GM21737 (cell line): ENCODE measurements at regions not wholly inside any gene's neighbourhood (a gene's known extent, or its start where the extent isn't known, plus 50 kb on each side); places are given as distances from the start of the nearest gene placed in this dataset.
"Not testable (repeated sequence)": the region's sequence is repeated elsewhere in the genome, so short reads cannot be mapped to it uniquely, and the experiment has no call there.

Experiments used
- ATAC-seq: cut with Tn5 transposase; IDR thresholded peaks from one replicate; pipeline ENCODE4 v1.9.1; 2021; ENCODE audit warnings: mild to moderate bottlenecking, moderate library complexity; ENCODE audit not compliant: unreplicated experiment

GRCh38 chr2:7861910-7862702 is 819.8 kb upstream of the ID2 start:
- ATAC-seq: no peak

- ATAC-seq: no peak
Measured at GRCh38 chr2:7866104-7866503, 815.8 kb upstream of the ID2 start.

GRCh38 chr2:7866825-7867224 is 815.0 kb upstream of the ID2 start:
- no peak for ATAC-seq

GRCh38 chr2:7867867-7868266 is 814.0 kb upstream of the ID2 start:
- ATAC-seq: no peak

- no peak for ATAC-seq
Measured at GRCh38 chr2:7868836-7869235, 813.0 kb upstream of the ID2 start.

- ATAC-seq: not testable (repeated sequence)
Measured at GRCh38 chr2:7876445-7876844, 805.4 kb upstream of the ID2 start.

- ATAC-seq: not testable (repeated sequence)
Measured at GRCh38 chr2:7878266-7878665, 803.6 kb upstream of the ID2 start.

- ATAC-seq: no peak
Measured at GRCh38 chr2:7878786-7879482, 802.9 kb upstream of the ID2 start.

- no peak for ATAC-seq
Measured at GRCh38 chr2:7879483-7879835, 802.4 kb upstream of the ID2 start.

GRCh38 chr2:7880126-7880525 is 801.7 kb upstream of the ID2 start:
- no peak for ATAC-seq

GRCh38 chr2:7880566-7880965 is 801.3 kb upstream of the ID2 start:
- ATAC-seq: no peak

- no peak for ATAC-seq
Measured at GRCh38 chr2:7881063-7881462, 800.8 kb upstream of the ID2 start.

GRCh38 chr2:7881466-7881865 is 800.4 kb upstream of the ID2 start:
- ATAC-seq: no peak

- no peak for ATAC-seq
Measured at GRCh38 chr2:7882296-7882695, 799.6 kb upstream of the ID2 start.

- no peak for ATAC-seq
Measured at GRCh38 chr2:7884338-7884737, 797.5 kb upstream of the ID2 start.

GRCh38 chr2:7886666-7887065 is 795.2 kb upstream of the ID2 start:
- no peak for ATAC-seq

GRCh38 chr2:7887441-7887840 is 794.4 kb upstream of the ID2 start:
- no peak for ATAC-seq

GRCh38 chr2:7888876-7889275 is 793.0 kb upstream of the ID2 start:
- no peak for ATAC-seq

- no peak for ATAC-seq
Measured at GRCh38 chr2:7891312-7891711, 790.5 kb upstream of the ID2 start.

- no peak for ATAC-seq
Measured at GRCh38 chr2:7895289-7895688, 786.6 kb upstream of the ID2 start.

GRCh38 chr2:7896940-7897487 is 784.8 kb upstream of the ID2 start:
- ATAC-seq: no peak

GRCh38 chr2:7899241-7899640 is 782.6 kb upstream of the ID2 start:
- ATAC-seq: no peak
